Fibroblast of lung (primary cell): ENCODE measurements at regions not wholly inside any gene's neighbourhood (a gene's known extent, or its start where the extent isn't known, plus 50 kb on each side); places are given as distances from the start of the nearest gene placed in this dataset.

Source experiments
- DNase-seq, 2 donors: peaks; one replicate each; pipeline versions ENCODE4 v3.0.0 to v3.0.0-alpha.2; 2010; ENCODE audit warnings: low read depth in 2 of 2
- H2AFZ ChIP-seq: 2 replicates; pipeline ENCODE4 v1.5.1; 2012; ENCODE audit warnings: low read length, control low read depth, inconsistent platforms
- H3K27ac ChIP-seq: 2 replicates; pipeline ENCODE4 v1.5.1; 2011; ENCODE audit warnings: low read length, control low read depth; ENCODE audit not compliant: insufficient read depth
- H3K27me3 ChIP-seq: 2 replicates; pipeline ENCODE4 v1.5.1; 2011; ENCODE audit warnings: mild to moderate bottlenecking, low read length; ENCODE audit not compliant: control insufficient read depth, insufficient read depth
- H3K36me3 ChIP-seq: 2 replicates; pipeline ENCODE4 v1.5.1; 2011; ENCODE audit warnings: low read length; ENCODE audit not compliant: control insufficient read depth, insufficient read depth
- H3K4me1 ChIP-seq: 2 replicates; pipeline ENCODE4 v1.5.1; 2011; ENCODE audit warnings: low read length; ENCODE audit not compliant: control insufficient read depth, insufficient read depth; ENCODE audit errors: extremely low read depth
- H3K4me2 ChIP-seq: 2 replicates; pipeline ENCODE4 v1.5.1; 2011; ENCODE audit warnings: low read length, control low read depth; ENCODE audit not compliant: insufficient read depth; ENCODE audit errors: extremely low read depth
- H3K4me3 ChIP-seq, 4 experiments: fragments of 200-600 bp in 1 of 4; sonication (generic) in 1 of 4; replicated peaks in 1 of 4; 2 replicates each; pipeline ENCODE4 v1.5.1; 2011 to 2016; ENCODE audit warnings: low read length in 4 of 4, low read depth in 3 of 4, mild to moderate bottlenecking in 3 of 4, control low read depth in 2 of 4, inconsistent platforms in 1 of 4, mixed read lengths in 1 of 4; ENCODE audit not compliant: insufficient read depth in 1 of 4; ENCODE audit errors: control extremely low read depth in 1 of 4
- H3K79me2 ChIP-seq: 2 replicates; pipeline ENCODE4 v1.5.1; 2012; ENCODE audit warnings: mild to moderate bottlenecking, low read length, inconsistent platforms; ENCODE audit not compliant: control insufficient read depth, insufficient read depth
- H3K9ac ChIP-seq: 2 replicates; pipeline ENCODE4 v1.5.1; 2011; ENCODE audit warnings: mild to moderate bottlenecking, low read length, control low read depth; ENCODE audit not compliant: insufficient read depth
- H3K9me3 ChIP-seq: 2 replicates; pipeline ENCODE4 v1.5.1; 2012; ENCODE audit warnings: low read depth, low read length; ENCODE audit not compliant: control insufficient read depth, insufficient read depth
- H4K20me1 ChIP-seq: 2 replicates; pipeline ENCODE4 v1.5.1; 2011; ENCODE audit warnings: low read length; ENCODE audit not compliant: control insufficient read depth, insufficient read depth; ENCODE audit errors: extremely low read depth
- EZH2 ChIP-seq: IDR thresholded peaks from 2 replicates; pipeline ENCODE4 v1.5.1; 2012; ENCODE audit warnings: low read length, control low read depth, mild to moderate bottlenecking; ENCODE audit errors: missing control alignments
- TF ChIP-seq, protein P1 (sequence below), 2 donors: IDR thresholded peaks in 1 of 2; conservative IDR thresholded peaks in 1 of 2; 1 replicate in 1 of 2; 2 replicates in 1 of 2; pipeline ENCODE4 v1.5.1; 2011 to 2012; ENCODE audit warnings: low read length in 2 of 2, control low read depth in 1 of 2, inconsistent platforms in 1 of 2, low read depth in 1 of 2, mild to moderate bottlenecking in 1 of 2

DNA sequence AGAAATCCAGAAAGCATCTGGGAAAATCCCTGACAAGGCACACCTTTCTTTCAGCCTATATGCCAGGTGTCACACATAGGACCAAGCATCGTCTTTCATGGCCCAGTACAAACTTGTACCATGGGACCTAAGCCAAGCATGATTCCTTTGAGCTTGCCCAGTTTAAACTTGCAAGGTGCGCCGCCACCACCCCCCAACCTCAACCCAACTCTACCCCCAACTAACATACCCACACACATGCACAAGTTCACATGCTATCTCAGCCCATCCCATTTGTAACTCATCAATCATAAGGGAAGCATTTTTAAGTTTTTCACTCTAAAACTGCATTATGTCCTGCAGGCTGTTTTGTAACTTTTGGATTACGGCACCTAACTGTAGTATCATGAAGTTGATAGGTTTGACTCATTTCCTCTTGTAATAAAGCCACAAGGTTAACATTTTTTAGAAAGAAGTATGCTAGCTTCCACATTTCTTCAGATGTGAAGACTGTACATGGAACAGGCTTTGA, 145.9 kb upstream of the FST start:
- Histone ChIP-seq H3K27ac (peak overlapping the region; percentile 69), H3K4me1 (peaks cover 25% of the 10 kb centered on the region), H3K27me3 (no peaks in the 10 kb centered on the region), H2AFZ (no peak overlapping the region), H3K9me3 (no peaks in the 10 kb centered on the region), H3K4me3 (no peak overlapping the region), H3K4me2 (no peak overlapping the region), H3K9ac (no peak overlapping the region), H3K79me2 (no peaks in the 10 kb centered on the region), H3K36me3 (no peaks in the 10 kb centered on the region), H4K20me1 (no peaks in the 10 kb centered on the region)
- TF ChIP-seq, protein P1, sequence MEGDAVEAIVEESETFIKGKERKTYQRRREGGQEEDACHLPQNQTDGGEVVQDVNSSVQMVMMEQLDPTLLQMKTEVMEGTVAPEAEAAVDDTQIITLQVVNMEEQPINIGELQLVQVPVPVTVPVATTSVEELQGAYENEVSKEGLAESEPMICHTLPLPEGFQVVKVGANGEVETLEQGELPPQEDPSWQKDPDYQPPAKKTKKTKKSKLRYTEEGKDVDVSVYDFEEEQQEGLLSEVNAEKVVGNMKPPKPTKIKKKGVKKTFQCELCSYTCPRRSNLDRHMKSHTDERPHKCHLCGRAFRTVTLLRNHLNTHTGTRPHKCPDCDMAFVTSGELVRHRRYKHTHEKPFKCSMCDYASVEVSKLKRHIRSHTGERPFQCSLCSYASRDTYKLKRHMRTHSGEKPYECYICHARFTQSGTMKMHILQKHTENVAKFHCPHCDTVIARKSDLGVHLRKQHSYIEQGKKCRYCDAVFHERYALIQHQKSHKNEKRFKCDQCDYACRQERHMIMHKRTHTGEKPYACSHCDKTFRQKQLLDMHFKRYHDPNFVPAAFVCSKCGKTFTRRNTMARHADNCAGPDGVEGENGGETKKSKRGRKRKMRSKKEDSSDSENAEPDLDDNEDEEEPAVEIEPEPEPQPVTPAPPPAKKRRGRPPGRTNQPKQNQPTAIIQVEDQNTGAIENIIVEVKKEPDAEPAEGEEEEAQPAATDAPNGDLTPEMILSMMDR (conservative IDR thresholded peaks at IDR 0.05 in 1 of 2, IDR thresholded peaks at IDR 0.05 in 1 of 2; ENCODE audit: low read depth in 1 of 2, low read length in 2 of 2): no peak
- TF ChIP-seq EZH2: no peak
- DNase-seq: peak; percentile 62 to 85

DNA sequence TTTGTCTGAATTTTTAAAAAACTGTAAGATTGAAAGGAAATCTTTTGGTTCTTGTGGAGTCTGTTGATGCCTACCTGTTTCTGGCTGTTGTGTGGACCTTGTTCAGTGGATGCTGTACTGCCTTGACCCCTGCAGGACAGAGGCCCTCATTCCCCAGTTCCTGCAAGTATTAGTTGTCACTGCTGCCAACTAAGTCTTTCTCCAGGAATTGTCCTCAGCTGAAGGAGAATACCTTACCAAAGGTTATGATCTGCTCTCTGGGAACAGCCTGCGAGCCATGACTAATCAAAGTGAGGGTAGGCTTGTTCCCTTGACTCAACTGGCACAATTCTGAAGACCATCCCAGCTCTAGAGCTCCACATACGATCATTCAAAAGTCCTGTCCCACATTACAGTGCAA, 145.3 kb upstream of the FST start:
- Histone ChIP-seq H3K9ac (no peak overlapping the region), H3K9me3 (no peaks in the 10 kb centered on the region), H4K20me1 (no peaks in the 10 kb centered on the region), H3K4me1 (peaks cover 29% of the 10 kb centered on the region), H3K27ac (peak overlapping the region; percentile 67), H3K79me2 (no peaks in the 10 kb centered on the region), H2AFZ (no peak overlapping the region), H3K4me3 (no peak overlapping the region), H3K27me3 (no peaks in the 10 kb centered on the region), H3K36me3 (no peaks in the 10 kb centered on the region), H3K4me2 (no peak overlapping the region)
- DNase-seq: no peak
- TF ChIP-seq, protein P1 (conservative IDR thresholded peaks at IDR 0.05 in 1 of 2, IDR thresholded peaks at IDR 0.05 in 1 of 2; ENCODE audit: low read depth in 1 of 2, low read length in 2 of 2): peak; percentile 14 to 15
- TF ChIP-seq EZH2: no peak

DNA sequence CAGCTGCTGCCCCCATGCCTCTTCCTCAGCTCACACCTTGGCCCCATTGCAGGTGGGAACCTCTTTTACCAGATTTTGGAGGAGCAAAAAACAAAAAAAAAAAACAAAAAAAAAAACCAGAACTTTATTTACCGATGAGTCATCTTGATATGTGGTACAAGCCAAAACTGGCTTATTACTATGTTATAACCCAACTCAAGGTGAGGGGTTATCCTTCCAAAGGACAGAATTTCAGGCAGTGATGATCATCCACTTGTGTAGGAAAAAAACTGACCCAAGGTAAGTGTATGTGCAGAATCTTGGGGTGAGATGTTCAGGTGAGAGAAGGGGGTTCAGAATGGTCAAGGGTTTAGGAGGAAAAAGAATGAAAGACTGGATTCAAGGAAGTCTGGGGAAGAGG, 142.6 kb upstream of the FST start:
- DNase-seq: no peak
- H3K36me3 ChIP-seq: no peaks in the 10 kb centered on the region
- TF ChIP-seq, protein P1 (conservative IDR thresholded peaks at IDR 0.05 in 1 of 2, IDR thresholded peaks at IDR 0.05 in 1 of 2; ENCODE audit: low read depth in 1 of 2, low read length in 2 of 2): no peak
- TF ChIP-seq EZH2: no peak
- H3K4me2 ChIP-seq: no peak overlapping the region
- no peak overlapping the region for H3K9ac ChIP-seq
- H3K27me3 ChIP-seq: no peaks in the 10 kb centered on the region
- H3K4me1 ChIP-seq: peaks cover 28% of the 10 kb centered on the region
- no peaks in the 10 kb centered on the region for H4K20me1 ChIP-seq
- no peak overlapping the region for H3K27ac ChIP-seq
- no peaks in the 10 kb centered on the region for H3K9me3 ChIP-seq
- H3K79me2 ChIP-seq: no peaks in the 10 kb centered on the region
- H2AFZ ChIP-seq: no peak overlapping the region
- H3K4me3 ChIP-seq: no peak overlapping the region
